GM21723 (cell line): ENCODE measurements at regions not wholly inside any gene's neighbourhood (a gene's known extent, or its start where the extent isn't known, plus 50 kb on each side); places are given as distances from the start of the nearest gene placed in this dataset.
A peak's percentile ranks its signal among the peaks of the same experiment; 100 is the strongest.
"Not testable (repeated sequence)": the region's sequence is repeated elsewhere in the genome, so short reads cannot be mapped to it uniquely, and the experiment has no call there.

Experiments used
- ATAC-seq: cut with Tn5 transposase; IDR thresholded peaks from one replicate; pipeline ENCODE4 v1.9.1; 2021; ENCODE audit warnings: mild to moderate bottlenecking, moderate library complexity; ENCODE audit not compliant: unreplicated experiment

DNA sequence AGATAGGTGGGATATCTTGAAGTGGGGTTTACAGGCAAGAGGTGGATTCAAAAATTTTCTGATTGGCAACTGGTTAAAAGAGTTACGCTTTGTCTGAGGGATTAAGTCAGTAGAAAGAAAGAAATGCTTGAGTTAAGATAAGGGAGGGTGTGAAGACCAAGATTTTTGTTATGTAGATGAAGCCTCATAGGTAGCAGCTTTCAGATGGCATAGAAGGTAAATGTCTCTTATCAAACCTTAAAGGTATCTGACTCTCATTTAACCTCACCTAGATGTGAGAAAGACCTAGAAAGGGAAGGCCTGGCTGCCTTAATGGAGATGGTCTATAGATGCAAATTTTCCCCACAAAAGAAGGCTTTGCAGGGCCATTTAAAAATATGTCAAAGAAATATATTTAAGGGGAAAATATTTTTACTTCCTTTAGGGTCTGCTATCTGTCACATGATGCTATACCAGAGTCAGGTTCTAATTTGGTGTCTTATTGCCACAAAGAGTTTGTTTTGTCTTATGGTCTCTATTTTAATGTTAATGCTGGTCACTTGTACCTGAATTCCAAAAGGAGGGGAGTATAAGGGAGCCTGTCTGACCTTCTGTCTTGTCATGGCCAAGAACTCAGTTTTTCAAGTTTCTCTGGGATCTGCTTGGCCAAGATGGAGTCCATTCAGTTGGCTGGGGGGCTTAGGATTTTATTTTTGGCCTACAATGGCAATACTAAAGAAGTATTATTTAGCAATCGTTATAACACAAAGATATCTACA is 699.1 kb upstream of the AMOT start:
- no peak for ATAC-seq

DNA sequence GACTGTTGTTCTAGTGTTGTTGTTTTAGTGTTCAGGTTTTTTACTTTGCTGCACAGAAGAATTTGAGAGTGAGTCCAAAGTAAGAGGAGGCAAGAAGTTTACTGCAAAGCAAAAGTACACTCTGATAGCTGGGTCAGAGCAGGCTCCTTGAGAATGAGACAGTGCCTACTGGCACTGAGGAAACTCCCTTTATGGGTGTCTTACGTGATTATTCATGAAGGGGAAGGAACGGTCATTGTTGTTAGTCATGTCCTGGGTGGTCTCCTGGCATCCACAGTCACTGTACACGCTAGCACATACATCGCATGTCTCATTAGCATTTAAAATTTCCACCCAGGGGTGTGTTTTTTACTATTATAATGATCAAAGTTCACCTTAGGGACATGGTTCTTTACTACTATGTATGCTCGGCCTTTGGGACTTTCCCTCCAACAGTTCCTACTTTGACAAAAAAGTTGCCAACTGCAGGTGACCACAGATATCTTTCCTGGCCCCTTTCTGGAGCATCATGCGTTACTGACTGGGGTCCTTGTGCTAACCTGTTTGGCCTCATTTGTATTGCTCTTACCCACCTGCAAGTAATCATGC is 688.9 kb upstream of the AMOT start:
- ATAC-seq, result no peak

DNA sequence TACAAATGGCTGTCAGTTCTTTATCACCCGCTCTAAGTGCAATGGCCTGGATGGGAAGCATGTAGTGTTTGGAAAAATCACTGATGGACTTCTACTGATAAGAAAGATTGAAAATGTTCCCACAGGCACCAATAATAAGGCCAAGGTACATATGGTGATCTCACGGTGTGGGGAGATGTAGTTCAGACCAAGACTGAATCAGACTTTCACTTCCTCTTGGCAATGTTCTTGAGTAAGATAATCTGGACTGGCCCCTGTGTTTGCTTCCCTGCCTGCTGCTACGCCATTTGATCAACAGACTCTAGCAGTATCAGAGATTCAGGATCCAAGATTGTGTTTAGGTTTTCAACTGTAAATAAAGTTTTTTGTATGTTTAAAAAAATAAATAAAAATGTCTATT is 682.2 kb upstream of the AMOT start:
- peak; percentile 92 for ATAC-seq

DNA sequence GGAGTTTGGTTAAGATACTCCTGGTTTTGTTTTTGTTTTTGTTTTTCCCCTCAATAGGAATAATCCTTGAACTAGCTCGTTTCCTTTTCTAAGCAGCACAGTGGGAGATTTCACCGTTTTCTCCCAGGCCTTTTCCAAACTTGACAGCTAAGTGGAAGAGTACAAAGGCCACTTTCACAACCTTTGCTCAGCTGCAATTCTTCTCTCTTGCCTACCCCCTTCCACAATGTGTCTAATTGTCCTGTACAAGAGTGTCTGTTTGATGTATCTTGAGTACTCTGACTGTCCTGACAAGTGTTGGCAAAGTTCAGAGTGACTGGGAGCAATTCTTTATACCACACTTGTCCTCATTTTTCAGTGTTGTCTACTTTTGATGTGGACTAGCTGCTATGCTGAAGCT is 674.3 kb upstream of the AMOT start:
- ATAC-seq, result no peak

DNA sequence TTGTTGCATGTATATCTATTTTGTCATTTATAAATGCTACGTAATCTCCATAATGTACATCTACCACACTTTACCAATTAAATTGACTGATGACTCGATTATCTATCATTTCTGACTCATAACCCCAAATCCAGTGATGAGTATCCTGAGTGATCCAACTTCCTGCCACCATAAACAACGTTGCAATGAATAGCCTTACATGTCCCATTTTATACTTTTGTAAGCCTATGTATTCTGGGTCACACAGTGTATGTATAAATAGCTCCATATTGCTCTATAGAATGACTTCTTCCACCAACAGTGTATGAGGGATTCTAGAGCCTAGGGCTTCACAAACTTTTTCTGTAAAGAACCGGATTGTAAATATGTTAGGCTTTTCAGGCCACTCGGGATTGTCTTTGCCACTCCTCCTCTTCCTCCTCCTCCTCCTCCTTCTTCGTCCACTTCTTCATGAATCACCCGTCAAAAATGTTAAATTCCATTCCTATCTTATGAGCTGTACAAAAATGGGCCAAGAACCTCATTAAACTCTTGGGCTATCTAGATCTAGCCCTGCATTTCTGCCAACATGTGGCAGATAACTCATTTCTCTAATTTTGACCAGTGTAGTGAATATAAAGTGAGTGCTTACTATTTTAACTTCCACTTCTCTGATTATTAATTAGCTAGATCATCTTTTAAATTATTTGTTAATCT is 672.2 kb upstream of the AMOT start:
- ATAC-seq, result no peak

DNA sequence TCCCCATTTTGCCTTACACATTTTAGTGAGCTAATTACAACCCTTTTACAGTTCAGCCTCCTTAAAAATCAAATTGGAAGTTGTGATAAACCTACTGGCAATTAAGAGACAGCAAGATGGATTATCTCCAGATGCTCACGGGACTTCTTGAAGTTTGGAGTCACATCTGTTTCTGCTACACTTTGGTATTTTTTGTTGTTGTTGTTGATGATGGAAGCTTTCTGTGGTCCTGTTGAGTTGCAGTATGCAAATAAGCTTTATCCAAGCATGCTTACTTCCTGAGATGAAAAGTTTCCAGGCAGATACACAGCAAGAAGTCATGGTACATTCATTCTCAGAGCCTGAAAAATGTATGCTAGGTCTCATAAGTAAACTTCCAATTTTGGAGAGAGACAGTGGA is 670.0 kb upstream of the AMOT start:
- no peak for ATAC-seq

DNA sequence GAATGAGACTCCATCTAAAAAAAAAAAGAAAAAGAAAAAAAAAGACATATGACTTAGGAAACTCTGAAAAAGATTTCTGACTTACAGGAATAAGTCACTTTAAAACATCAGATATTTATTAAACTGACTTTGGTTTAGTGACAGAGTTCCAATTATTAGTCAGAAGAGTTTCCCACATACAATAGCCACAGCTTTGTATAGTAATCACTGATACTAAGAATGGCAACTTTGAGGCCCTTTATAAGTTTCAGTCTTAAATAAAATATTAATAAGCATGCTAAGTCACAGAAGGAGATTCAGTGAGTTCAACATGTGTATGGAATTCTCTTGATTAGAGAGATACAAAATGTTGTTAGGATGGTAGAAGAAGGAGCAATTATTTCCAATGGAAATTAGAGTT is 652.3 kb upstream of the AMOT start:
- ATAC-seq, result no peak

DNA sequence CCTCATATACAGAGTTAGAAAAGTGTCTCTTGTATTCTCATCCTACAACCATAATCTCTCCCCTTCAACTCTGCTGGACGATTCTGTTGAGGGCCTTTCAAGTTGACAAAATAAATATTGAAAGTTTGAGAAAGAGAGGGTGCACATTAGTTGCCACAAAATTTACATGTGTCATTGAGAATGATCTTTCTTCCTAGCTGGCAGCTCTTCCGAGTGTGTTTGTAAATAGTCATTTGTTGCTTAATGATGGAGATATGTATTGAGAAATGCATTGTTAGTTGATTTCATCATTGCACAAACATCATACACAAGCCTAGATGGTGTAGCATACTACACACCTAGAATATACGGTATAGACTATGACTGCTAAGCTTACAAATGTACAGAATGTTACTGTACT is 632.8 kb upstream of the AMOT start:
- ATAC-seq, result no peak

DNA sequence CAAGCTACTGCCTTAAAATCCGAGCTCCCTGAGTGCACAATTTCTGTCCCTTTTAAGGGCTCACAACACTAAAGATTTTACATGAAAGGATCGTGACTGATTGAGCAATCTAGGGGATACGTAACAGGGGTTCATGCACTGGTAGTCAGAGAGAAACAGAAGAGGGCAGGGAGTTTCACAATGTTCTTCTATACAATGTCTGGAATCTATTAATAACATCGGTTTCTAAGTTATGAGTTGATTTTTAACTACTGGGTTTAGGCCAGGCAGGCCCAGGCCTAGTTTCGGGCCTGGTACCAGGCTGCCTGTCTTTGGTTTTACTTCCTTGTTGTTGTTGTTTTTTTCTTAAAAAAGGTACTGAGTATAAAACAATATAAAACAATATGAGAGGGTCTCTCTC is 632.4 kb upstream of the AMOT start:
- not testable (repeated sequence) for ATAC-seq

DNA sequence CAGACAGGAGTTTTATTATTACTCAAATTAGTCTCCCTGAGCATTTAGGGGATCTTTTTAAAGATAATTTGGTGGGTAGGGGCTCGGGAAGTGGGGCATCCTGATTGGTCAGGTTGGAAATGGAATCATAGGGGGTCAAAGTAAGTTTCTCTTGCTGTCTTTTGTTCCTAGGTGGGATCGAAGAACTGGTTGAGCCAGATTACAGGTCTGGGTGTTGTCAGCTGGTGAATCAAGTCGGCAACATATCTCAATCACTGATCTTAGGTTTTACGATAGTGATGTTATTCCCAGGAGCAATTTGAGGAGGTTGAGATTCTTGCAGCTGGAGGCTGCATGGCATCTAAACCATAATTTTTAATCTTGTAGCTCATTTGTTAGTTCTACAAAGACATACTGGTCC is 629.5 kb upstream of the AMOT start:
- ATAC-seq, result no peak

DNA sequence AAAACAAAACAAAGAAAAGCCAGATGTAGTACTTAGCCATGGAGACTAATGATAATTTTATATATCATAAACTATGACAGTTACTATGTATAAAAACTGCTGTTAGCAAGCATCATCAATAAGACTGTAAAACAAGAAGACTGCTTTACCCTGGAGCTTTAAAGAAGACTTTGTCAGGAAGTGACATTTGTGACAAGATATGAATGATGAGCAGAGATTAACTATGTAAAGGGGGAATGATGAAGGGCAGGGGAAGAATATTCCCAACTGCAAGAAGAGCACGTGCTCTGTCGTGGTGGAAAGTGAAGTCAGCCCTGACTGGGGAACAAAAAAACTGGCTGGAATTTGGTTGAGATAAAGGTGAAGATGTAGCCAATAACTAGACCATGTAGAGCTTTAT is 617.1 kb upstream of the AMOT start:
- no peak for ATAC-seq

DNA sequence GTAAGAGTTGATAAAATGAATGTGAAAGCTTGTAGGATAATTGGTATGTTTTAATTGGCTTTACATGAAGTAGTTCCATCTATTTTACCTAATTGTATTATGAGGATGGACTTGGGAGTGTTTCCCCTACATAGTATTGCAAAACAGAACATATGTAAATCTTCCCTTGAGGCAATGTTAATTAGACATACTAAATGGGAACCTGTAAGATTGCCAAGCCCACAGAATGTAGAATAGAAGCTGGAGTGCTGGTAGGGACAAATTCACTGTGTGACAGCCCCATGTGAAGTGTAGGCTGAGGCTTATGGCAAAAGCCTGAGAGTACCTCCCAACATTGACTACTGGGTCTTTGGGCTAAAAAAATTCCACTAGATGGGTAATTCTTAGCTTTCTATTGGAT is 615.0 kb upstream of the AMOT start:
- no peak for ATAC-seq

DNA sequence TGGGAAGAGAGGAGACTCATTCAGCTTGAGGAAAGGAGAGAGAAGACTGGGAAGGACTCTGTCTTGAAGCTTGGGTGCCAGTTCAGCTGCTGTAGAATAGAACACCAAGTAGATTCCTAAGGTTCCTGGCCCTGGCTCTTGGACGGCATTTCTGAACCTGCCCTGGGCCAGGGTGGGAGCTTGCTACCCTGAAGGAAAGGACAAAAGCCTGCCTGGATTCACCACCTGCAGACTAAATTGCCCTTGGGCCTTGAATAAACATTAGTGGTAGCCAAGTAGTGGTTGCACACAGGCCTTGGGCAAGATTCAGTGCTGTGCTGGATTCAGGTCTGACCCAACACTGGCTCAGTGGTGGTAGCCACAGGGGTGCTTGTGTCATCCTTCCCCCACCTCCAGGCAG is 588.4 kb upstream of the AMOT start:
- ATAC-seq, result no peak

DNA sequence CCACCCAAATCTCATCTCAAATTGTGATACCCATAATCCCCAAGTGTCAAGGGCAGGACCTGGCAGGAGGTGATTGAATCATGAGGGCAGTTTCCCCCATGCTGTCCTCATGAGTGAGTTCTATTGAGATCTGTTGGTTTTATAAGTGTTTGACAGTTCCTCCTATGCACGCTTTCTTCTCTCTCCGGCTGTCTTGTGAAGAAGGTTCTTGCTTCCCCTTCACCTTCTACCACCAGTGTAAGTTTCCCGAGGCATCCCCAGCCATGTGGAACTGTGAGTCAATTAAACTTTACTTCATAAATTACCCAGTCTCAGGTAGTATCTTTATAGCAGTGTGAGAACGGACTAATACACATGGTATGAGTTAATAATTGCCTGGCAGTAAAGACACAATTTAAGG is 581.7 kb upstream of the AMOT start:
- ATAC-seq, result no peak

DNA sequence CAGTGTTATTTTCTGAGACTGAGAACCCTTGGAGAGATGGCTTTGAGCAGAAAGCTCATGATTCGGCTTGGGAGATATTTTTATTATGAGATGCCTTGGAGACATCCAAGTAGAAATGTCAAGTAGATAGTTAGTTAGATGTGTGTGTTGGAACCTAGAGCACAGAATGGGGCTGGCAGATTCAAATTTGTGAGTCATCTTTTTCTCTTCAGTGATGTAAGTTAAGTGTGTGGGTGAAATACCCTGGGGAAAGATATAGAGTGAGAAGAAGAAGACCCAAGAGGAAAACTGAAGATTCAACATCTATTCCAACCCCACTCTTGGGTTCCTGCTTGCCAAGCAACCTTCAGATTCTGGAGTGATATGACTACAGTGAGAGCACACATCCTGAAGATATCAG is 580.8 kb upstream of the AMOT start:
- no peak for ATAC-seq

DNA sequence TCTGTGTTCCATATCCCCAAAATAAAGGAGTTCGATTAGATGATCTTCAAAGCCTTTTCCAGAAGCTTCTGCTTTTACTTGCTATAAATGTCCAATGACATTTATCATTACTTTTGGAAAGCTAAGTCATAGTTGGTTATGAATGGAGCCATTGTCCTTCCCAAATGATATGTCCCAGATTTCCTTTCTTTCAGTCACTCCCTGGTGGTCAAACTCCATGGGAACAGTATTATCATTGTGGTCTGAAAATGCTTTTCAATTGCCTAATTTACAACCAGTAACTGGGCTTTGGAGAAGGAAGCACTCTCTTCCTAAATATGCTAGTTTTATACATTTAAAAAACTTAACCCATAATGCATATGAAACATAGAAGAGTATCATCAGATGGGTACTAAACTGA is 571.5 kb upstream of the AMOT start:
- ATAC-seq, result no peak

DNA sequence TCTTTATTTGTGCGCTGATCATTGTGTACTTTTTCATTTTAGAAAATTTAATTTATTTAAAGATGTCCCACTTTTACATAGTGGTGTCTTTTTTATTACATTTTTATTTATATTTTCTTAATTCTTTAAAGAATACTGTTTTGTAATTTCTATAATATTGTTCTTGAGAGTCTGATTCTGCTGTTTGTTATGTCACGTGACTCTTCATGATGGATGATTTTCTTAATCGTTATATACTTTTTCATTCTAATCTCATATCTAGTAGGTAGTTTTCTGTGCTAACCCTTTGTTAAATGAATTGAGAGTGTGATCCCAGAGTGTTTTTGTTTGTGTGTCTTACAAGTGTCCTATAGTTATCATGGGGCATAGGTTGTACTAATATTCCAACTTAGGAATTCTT is 568.2 kb upstream of the AMOT start:
- no peak for ATAC-seq

DNA sequence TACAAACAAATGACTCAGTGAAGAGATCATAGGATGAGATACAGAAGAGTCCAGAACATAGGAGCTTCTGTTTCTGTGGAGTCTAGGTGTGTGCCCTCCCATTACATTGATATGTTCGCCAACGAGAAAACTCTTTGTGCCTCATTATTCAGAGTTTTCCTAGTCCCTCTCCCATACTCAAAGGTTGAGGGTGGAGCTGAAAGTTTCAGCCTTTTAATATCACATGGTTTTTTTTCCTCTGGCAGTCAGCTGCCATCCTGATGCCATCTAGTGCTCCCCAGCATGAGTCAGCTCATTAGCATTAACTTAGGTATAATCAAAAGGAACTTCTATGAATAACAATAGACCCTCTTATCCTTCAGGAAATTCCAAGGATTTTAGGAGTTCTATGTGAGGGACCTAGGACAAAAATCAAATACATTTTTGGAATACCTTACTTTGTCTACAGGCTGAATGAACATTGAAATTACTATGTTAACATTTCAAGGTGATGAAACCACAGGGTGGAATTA is 559.6 kb upstream of the AMOT start:
- no peak for ATAC-seq

DNA sequence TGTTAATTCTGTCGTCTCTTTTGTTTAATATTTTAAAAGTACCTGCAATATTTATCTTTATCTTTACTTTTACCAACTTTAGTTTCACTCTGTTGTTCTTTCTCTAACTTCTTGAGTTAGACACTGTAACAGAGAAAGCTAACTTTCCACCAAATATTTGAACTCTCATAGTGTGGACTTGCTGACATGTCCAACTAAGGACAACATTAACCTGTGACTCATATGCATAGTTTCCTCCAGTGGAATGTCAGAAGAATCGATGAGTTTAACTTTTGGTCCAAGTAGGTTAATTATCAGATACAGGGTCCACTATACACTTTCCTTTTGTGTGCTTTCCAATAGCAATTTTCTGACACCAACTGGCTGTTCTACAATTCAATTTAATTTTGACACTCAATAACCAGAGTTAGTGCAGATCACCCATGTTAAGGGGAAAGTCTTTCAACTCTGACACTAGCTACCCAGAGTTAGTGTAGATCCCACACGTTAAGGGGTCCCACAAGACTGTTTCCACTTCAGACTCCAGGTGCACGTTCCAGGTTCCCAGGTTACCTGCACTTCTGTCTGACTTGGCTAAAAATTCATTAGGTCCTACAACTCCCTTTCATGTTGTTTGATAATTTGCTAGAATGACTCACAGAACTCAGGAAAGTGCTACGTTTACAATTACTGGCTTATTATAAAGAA is 559.0 kb upstream of the AMOT start:
- ATAC-seq, result no peak

DNA sequence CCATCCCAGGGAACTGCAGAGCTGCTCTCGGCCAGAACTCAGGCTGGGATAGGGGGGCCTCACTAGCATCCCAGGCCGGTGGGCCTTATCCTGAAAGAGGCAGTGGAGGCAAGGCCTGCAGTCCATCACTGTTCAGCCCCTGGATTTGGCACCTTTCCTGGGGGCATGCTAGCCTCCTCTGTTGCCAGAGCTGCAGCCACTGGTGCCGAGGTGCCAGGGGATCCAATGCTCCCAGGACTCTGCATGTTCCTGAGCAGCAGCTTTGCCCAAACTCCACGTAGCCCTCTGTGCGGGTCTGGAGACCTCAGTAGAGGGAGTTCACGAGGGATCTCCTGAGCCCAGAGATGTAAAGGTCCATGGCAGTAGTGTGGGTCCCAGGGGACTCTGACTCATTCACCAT is 551.7 kb upstream of the AMOT start:
- ATAC-seq, result no peak

DNA sequence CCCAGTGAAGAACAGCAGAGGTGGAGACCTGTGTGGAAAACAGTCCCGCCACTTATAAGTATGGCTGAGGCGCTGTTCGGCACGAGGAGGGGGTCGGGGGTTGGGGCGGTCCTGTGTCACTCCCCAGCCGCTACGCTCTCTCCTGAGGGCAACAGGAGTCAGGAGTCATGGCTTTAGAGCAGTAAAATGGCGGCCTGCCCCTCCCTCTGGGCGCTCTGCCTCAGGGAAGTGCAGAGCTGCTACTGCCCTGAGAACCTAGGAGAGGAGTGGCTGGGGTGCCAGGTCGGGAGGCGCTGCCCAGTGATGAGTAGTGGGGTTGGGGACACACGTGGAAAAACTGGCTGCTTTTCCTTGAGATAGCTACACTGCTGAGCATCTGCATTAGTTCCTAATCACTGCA is 551.2 kb upstream of the AMOT start:
- no peak for ATAC-seq

DNA sequence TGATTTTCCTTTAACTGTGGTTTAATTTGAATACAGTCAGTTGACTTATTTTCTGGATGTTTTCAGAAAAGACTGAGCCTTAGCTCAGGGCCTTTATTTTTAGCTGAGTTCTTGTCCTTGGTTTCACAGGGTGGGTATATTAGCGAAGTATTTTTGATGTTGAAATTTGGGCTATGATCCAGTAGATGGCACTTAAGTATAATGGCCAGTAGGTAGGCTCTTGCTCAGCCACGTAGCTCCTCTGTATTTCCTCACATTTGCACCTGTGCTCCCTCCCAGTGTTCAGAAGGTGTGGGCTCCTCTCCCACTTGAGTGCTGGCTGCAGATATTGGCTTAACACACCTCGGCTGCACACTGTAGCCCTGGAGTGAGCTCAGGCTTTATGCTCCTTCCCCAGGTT is 549.9 kb upstream of the AMOT start:
- no peak for ATAC-seq
